Hematopoietic multipotent progenitor cell (in vitro differentiated cells): ENCODE measurements at regions not wholly inside any gene's neighbourhood (a gene's known extent, or its start where the extent isn't known, plus 50 kb on each side); places are given as distances from the start of the nearest gene placed in this dataset.
A peak's percentile ranks its signal among the peaks of the same experiment; 100 is the strongest.
"Not testable (repeated sequence)": the region's sequence is repeated elsewhere in the genome, so short reads cannot be mapped to it uniquely, and the experiment has no call there.

Source experiments
- DNase-seq, 3 donors: peaks; one replicate each; pipeline ENCODE4 v3.0.0-alpha.2; 2011 to 2015; ENCODE audit warnings: low read depth in 2 of 3, low spot score in 2 of 3

DNA sequence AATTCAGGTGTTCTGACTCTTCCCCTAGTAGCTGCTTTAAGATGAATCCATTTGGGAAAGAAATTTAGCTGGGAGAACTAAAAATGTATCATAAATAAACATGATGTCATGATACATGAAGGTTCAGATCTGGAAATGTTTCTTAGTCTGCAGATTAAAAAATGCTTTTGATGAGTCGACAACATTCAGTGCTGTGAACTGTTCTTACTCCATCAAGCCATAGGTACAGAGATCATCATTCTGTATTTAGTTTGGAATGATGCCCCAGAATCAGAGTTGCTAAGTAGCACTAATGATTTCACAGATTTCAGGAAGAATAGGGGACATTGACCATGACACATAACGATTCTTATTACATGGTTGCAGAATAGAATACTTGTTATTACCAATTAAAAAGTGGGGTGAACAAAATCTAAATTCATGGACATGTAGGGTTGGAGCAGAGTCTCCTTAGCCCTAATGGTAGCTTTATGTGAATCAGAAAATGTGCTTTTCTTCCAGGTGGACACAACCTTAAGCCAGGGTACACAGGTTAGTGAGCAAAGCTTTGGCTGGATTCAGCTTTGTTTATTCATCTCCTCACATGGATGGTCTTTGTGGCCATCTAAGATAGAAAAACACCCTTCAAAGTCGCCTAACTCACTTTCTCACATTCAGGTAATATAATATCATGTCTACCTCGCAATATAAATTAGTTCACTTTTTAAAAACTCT is 205.4 kb upstream of the SEL1L start:
- no peak for DNase-seq

GRCh38 chr14:81743605-81744004 is 210.0 kb upstream of the SEL1L start:
- no peak for DNase-seq

- no peak for DNase-seq
These were observed 217.5 kb upstream of the SEL1L start for GRCh38 chr14:81751198-81751597.

GRCh38 chr14:81759541-81759940 is 225.9 kb upstream of the SEL1L start:
- DNase-seq: no peak

DNA sequence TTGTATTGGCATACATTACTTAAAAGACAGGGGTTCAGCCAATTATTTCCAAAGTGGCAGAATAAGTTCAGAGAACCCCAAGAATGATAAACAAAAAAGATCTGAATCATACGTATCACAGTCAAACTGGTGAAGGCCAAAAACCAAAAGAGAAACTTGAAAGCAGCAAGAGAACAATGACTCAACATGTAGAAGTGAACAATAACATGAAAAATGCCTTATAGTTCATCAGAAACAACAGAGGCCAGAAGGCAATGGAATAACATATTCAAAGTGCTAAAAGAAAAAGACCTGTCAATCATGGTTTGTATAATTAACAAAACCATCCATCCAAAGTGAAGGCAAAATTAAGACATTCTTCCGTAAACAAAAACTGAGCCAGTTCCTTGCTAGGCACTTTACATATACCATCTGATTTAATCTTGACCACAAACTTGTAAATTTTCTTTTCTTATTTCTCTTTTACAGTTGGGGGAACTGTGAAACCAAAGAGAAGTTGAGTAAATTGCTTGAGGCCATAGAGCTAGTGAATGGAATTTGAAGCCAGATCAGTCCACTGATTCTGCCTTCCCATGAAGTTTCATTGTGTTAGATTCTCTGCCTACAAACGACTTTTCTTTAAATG is 232.1 kb upstream of the SEL1L start:
- peak in 2 of 3 donors; percentile 2 to 37 for DNase-seq

- peak in 1 of 3 donors; percentile 14 for DNase-seq
These were observed 232.8 kb upstream of the SEL1L start for GRCh38 chr14:81766321-81766915.

GRCh38 chr14:81767266-81767995 is 233.8 kb upstream of the SEL1L start:
- DNase-seq: peak in 1 of 3 donors; percentile 36

DNA sequence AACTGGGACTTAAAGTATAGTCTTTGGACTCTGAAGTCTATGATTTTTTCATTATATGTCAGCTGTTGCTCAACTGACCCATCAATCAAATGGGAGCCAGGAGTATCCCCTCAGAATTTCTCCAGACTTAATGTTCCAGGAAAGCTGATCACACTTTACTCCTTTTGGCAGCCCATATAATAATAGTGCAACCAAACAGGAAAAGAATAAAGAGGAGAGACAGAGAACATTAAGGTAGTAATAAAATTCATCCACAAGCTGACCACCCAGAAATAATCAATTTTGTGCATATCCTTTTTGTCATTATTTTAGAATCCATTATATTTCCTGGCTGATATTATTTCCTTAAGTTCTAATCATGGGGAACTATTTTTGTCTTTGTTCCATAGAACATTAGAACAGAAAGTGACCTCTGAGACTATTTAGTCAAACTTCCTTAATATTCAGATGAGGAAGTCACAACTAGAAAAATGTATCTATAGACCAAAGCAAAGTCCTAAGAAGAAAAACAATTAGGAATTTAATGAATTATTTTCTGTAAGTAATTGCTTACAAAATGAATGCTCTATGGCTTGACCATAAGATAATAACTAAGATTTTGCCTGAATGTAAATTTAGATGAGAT is 238.1 kb upstream of the SEL1L start:
- DNase-seq: no peak

DNA sequence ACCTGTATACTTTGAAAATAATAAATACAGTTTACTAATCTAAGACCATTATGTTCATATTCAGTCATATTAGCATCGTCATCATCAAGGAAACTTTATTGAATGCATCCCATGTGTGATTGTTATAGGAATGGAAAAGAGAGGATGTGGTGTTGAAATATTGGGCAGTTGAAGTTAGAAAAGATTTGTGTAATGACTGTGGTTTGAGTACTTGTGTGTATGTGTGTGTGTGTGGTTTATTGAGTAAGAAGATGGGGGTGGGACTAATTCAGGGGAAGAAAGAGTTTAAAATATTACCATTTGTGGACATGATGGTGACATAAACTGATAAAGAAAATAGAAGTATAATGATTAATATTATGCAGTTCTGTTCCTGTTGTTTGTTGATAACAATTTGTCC is 238.7 kb upstream of the SEL1L start:
- DNase-seq: no peak

GRCh38 chr14:81776531-81776930 is 242.9 kb upstream of the SEL1L start:
- no peak for DNase-seq

- not testable (repeated sequence) for DNase-seq
These were observed 248.1 kb upstream of the SEL1L start for GRCh38 chr14:81781798-81782197.

DNA sequence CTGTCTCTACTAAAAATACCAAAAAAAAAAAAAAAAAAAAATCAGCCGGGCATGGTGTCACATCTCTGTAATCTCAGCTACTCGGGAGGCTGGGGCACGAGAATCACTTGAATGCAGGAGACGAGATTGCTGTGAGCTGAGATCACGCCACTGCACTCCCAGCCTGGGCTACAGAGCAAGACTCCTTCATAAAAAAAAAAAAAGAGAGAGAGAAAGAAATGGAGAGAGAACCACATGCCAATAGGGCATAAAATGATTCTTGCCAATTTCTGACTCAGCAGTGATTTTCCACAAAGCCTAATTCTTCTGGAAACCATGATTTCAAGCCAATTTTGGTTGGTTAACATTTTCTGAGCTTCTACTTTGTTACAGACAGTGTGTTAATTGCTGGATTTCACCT is 250.4 kb upstream of the SEL1L start:
- no peak for DNase-seq

DNA sequence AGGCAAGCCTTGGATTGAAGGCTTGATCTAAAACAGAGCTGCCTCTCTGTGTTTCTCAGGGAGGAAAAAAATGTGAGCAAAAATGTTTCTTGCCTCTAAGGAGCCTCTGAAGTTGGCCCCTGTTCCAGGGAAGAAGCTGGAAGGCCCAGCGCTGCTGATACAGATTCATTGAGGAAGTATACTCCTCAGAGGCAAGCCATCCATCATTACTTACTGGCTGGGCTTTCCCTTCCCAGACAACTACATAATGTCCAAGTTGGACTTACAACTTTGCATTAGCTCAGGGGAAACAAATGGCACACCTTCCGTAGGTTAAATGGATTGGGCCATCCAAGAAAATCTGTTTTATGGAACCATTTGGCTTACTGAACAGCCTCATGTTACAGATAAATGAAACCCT is 263.7 kb upstream of the SEL1L start:
- no peak for DNase-seq

DNA sequence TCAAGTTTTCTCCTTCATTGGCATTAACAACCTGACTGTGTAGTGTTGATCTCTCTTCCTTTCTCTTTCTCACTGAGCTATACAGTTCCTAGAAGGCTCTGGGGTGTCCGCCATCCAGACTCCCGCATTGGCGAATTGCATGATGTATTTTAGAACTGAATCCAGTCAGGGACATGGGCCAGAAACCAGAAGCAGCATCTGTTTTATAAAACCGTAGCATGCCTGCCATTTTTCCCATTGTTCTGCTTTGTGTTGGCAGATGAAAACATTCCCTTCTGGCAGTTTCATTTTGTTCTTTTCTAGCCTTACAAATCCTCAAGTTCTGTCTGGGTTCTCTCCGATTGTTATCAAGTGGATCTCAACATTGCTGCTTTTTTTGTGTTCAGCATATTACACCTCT is 268.3 kb upstream of the SEL1L start:
- no peak for DNase-seq

DNA sequence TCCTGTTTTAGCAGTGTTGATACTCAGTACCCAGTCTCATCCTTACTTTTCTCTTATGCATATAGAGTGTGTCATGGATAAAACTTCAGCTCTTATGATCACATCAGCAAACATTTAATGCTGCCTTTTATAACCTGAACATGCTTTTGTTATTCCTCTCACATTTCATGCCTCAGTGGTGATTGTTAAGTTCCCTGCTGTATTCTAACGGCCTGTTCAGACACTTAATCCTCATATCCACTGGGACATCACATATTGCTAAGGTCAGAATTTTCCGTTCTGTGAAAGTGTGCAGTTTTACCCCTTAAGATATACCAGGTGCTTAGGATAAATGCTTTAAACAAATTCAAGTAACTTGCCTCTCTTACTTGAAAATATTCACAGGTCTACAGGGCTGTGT is 268.7 kb upstream of the SEL1L start:
- no peak for DNase-seq

- no peak for DNase-seq
These were observed 272.1 kb upstream of the SEL1L start for GRCh38 chr14:81805785-81806184.

- no peak for DNase-seq
These were observed 278.1 kb upstream of the SEL1L start for GRCh38 chr14:81811705-81812269.

- no peak for DNase-seq
These were observed 284.6 kb upstream of the SEL1L start for GRCh38 chr14:81818271-81818670.

GRCh38 chr14:81819344-81819743 is 285.7 kb upstream of the SEL1L start:
- no peak for DNase-seq

- no peak for DNase-seq
These were observed 286.3 kb upstream of the SEL1L start for GRCh38 chr14:81819910-81820309.

- no peak for DNase-seq
These were observed 292.4 kb upstream of the SEL1L start for GRCh38 chr14:81826081-81826480.
